Endothelial cell of umbilical vein (primary cell): ENCODE measurements at regions not wholly inside any gene's neighbourhood (a gene's known extent, or its start where the extent isn't known, plus 50 kb on each side); places are given as distances from the start of the nearest gene placed in this dataset.

Source experiments
- EZH2 ChIP-seq: IDR thresholded peaks from 2 replicates; pipeline ENCODE4 v1.6.1; 2012; ENCODE audit warnings: borderline replicate concordance, low read depth, mild to moderate bottlenecking, moderate library complexity, low read length, inconsistent platforms; ENCODE audit not compliant: severe bottlenecking
- GATA2 ChIP-seq: IDR thresholded peaks from 2 replicates; pipeline ENCODE4 v1.7.0; 2011; ENCODE audit warnings: low read depth, mild to moderate bottlenecking, moderate library complexity, mixed read lengths, low read length; ENCODE audit not compliant: insufficient read length, insufficient read depth
- MAX ChIP-seq: IDR thresholded peaks from 2 replicates; pipeline ENCODE4 v1.6.1; 2011; ENCODE audit not compliant: insufficient read depth, insufficient read length
- POLR2A ChIP-seq: IDR thresholded peaks from 2 replicates; pipeline ENCODE4 v1.6.1; 2012; ENCODE audit warnings: low read depth, mild to moderate bottlenecking, control low read depth, low read length
- POLR2AphosphoS5 ChIP-seq: IDR thresholded peaks from 2 replicates; pipeline ENCODE4 v1.6.1; 2012; ENCODE audit warnings: low read depth, mild to moderate bottlenecking, control low read depth, low read length, moderate library complexity; ENCODE audit not compliant: insufficient read depth
- TF ChIP-seq, protein P1 (sequence below), 2 donors: IDR thresholded peaks; 1 replicate in 1 of 2; 2 replicates in 1 of 2; pipeline ENCODE4 v1.5.1; 2011; ENCODE audit warnings: low read length in 2 of 2, mild to moderate bottlenecking in 2 of 2, moderate library complexity in 2 of 2, control low read depth in 1 of 2, inconsistent platforms in 1 of 2, low read depth in 1 of 2; ENCODE audit not compliant: insufficient read depth in 1 of 2; ENCODE audit errors: extremely low read depth in 1 of 2

DNA sequence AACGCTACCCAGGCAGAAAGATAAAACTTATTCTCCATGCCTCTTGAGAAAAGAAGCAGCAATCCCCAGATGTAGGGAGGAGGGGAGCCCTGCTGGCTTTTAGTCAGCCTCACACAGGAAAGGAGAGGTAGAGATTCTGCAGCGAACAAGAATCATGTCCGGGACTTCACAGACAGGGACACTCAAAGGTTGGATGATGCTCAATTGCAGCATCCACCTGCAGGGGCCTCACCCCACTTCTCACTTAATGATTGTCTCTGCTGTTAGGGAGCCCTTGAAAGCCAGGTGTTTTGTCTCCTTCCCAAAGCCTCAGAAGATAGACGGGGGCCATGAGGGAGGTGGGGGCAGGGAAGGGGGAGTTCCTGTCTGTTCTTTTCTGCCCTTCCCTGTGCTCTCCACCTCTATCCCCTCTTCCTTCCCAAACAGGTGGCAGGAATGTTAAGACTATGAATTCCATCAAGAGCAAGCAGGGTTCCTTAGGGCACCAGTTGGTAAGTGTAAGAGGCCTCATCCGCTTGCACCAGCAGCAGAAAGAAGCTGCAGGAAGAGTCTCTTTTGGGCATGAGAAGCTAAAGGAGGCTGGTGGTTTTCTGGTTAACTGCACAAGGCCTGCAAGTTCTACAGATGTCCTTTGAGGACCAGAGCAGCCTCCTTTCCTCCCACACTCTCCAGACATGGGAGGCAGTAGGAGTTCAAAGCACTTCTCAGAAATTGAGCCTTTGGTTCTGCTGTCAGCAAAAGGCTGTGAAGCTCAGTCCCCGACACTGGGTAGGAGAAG lies 154.7 kb upstream of the TNP1 start:
- no peak for TF ChIP-seq POLR2AphosphoS5
- no peak for TF ChIP-seq POLR2A
- TF ChIP-seq, protein P1, sequence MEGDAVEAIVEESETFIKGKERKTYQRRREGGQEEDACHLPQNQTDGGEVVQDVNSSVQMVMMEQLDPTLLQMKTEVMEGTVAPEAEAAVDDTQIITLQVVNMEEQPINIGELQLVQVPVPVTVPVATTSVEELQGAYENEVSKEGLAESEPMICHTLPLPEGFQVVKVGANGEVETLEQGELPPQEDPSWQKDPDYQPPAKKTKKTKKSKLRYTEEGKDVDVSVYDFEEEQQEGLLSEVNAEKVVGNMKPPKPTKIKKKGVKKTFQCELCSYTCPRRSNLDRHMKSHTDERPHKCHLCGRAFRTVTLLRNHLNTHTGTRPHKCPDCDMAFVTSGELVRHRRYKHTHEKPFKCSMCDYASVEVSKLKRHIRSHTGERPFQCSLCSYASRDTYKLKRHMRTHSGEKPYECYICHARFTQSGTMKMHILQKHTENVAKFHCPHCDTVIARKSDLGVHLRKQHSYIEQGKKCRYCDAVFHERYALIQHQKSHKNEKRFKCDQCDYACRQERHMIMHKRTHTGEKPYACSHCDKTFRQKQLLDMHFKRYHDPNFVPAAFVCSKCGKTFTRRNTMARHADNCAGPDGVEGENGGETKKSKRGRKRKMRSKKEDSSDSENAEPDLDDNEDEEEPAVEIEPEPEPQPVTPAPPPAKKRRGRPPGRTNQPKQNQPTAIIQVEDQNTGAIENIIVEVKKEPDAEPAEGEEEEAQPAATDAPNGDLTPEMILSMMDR (IDR thresholded peaks at IDR 0.05; ENCODE audit: extremely low read depth in 1 of 2, insufficient read depth in 1 of 2, low read depth in 1 of 2, low read length in 2 of 2) = no peak
- no peak for TF ChIP-seq GATA2
- no peak for TF ChIP-seq MAX
- TF ChIP-seq EZH2 = no peak
